Mucosa of descending colon (tissue), 3 donors: ENCODE measurements at regions not wholly inside any gene's neighbourhood (a gene's known extent, or its start where the extent isn't known, plus 50 kb on each side); places are given as distances from the start of the nearest gene placed in this dataset.

Source experiments
- ATAC-seq: fragments of 200-7000 bp; cut with Tn5 transposase; one replicate; pipeline ENCODE4 v1.9.1; 2020; ENCODE audit warnings: mild to moderate bottlenecking, moderate library complexity
- DNase-seq, 3 donors: peaks; one replicate each; pipeline ENCODE4 v3.0.0-alpha.2; 2020
- H3K36me3 ChIP-seq: fragments of 200-600 bp; one replicate; pipeline ENCODE4 v1.8.0; 2021; ENCODE audit warnings: low read depth, mild to moderate bottlenecking
- H3K4me1 ChIP-seq: fragments of 200-600 bp; one replicate; pipeline ENCODE4 v1.8.0; 2021; ENCODE audit warnings: low read depth, mild to moderate bottlenecking
- H3K4me3 ChIP-seq: fragments of 200-600 bp; one replicate; pipeline ENCODE4 v1.8.0; 2021; ENCODE audit warnings: mild to moderate bottlenecking
- H3K9me3 ChIP-seq: fragments of 200-600 bp; one replicate; pipeline ENCODE4 v1.8.0; 2021; ENCODE audit warnings: mild to moderate bottlenecking
- intact Hi-C, 2 donors: fragments of 100-400 bp; cut with DNase I in 1 of 2; cut with micrococcal nuclease in 1 of 2; formaldehyde crosslinking; loops; one replicate each; pipeline versions ENCODE4 v1.11.0 to v1.11.1; 2022; cut with DNase I, micrococcal nuclease
- TF ChIP-seq, protein P1 (sequence below): fragments of 200-600 bp; IDR thresholded peaks from one replicate; pipeline ENCODE4 v1.8.0; 2022; ENCODE audit warnings: antibody characterized with exemption, mild to moderate bottlenecking
- donor health status: DM: no; HTN: no; CAD: no; lungs with moderate emphysema.
- donor health status: DM: no; HTN: no; CAD: no.
- donor health status: DM: no; HTN: yes; CAD: no.

- Histone ChIP-seq H3K9me3 (no peaks in the 10 kb centered on the region), H3K36me3 (no peaks in the 10 kb centered on the region), H3K4me3 (no peak overlapping the region), H3K4me1 (no peaks in the 10 kb centered on the region)
- intact Hi-C loops, result no loop called here
- DNase-seq (no peak), ATAC-seq (no peak)
- TF ChIP-seq, protein P1, sequence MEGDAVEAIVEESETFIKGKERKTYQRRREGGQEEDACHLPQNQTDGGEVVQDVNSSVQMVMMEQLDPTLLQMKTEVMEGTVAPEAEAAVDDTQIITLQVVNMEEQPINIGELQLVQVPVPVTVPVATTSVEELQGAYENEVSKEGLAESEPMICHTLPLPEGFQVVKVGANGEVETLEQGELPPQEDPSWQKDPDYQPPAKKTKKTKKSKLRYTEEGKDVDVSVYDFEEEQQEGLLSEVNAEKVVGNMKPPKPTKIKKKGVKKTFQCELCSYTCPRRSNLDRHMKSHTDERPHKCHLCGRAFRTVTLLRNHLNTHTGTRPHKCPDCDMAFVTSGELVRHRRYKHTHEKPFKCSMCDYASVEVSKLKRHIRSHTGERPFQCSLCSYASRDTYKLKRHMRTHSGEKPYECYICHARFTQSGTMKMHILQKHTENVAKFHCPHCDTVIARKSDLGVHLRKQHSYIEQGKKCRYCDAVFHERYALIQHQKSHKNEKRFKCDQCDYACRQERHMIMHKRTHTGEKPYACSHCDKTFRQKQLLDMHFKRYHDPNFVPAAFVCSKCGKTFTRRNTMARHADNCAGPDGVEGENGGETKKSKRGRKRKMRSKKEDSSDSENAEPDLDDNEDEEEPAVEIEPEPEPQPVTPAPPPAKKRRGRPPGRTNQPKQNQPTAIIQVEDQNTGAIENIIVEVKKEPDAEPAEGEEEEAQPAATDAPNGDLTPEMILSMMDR, result no peak
Measured at GRCh38 chr6:81553216-81553615, 199.3 kb downstream of the TENT5A start.

DNA sequence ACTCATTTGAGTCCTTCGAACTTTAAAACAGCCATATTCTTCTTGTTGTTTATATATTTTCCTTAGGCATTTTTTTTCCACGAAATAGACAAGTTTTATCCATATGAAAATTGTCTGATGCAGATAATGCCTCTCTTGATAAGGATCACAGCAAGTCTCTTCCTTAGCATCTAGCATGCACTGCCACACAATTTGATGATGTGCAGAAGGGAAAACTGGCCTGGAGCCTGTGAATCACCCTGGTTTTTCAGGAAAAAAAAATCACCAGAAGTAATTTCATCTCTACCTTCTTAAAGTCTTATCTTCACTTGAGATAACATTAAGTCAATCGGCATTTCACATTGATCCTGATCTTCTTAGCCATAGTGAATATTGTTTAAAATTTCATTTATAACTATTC lies 199.8 kb downstream of the TENT5A start:
- DNase-seq (no peak), ATAC-seq (no peak)
- Histone ChIP-seq H3K36me3 (no peaks in the 10 kb centered on the region), H3K4me1 (peaks cover 1% of the 10 kb centered on the region), H3K9me3 (no peaks in the 10 kb centered on the region), H3K4me3 (no peak overlapping the region)
- intact Hi-C loops, result no loop called here
- TF ChIP-seq, protein P1, result no peak

DNA sequence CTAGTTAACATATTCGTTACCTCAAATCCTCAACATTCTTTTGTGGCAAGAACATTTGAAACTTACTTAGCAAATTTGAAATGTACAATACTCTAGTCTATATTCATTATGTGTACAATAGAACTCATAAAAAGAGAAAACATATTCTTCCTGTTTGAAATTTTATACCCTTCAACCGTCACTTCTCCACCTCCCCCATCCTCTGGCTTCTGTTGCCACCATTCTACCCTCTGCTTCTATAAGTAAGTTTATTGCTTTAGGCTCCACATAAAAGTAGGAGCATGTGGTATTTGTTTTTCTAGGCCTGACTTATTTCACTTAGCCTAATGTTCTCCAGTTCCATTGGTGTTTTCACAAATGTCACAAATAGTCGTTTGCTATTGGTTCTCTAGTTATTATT lies 205.3 kb downstream of the TENT5A start:
- DNase-seq (peak in 1 of 3 donors; percentile 68), ATAC-seq (peak; percentile 97)
- intact Hi-C loops, result no loop called here
- Histone ChIP-seq H3K4me3 (no peak overlapping the region), H3K9me3 (no peaks in the 10 kb centered on the region), H3K4me1 (peaks cover 11% of the 10 kb centered on the region), H3K36me3 (no peaks in the 10 kb centered on the region)
- TF ChIP-seq, protein P1, result no peak

- no peak for ATAC-seq
- DNase-seq, result no peak
- Histone ChIP-seq H3K36me3 (no peaks in the 10 kb centered on the region), H3K4me3 (no peak overlapping the region), H3K4me1 (no peaks in the 10 kb centered on the region), H3K9me3 (no peaks in the 10 kb centered on the region)
- intact Hi-C loops, result no loop called here
- TF ChIP-seq, protein P1, result no peak
Measured at GRCh38 chr6:81534934-81535465, 217.5 kb downstream of the TENT5A start.

DNA sequence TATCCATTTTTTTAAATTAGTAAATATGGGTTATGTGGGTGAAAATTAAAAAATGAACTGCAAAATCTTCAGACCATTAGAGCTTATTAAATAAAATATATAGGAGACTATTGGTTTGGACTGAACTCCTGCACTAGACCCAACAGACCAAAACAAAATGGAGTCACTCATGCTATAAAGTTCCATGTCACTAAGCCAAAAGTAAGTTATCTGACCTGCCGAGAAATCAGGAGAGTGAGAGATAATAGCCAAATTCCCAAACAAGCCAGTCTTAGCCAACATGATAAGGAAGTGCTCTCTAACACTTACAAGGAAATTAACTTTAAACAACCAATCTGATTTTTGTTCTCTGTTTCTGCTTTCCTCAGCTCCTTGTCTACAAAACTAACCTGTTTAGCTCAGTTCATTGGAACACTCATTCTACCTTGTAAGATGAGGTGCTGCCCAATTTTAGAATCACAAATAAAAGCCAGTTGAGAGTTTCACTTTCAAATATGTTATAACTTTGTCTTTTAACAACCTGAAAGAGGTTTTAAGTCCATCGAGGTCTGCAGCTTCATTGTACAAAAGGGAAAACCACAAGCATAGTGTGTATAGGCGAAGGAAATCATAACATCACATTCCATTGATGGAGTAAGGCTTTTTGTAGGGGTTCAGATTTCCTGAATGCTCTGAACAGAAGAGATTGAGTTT lies 220.5 kb downstream of the TENT5A start:
- H3K4me3 ChIP-seq, result no peak overlapping the region
- no peaks in the 10 kb centered on the region for H3K9me3 ChIP-seq
- no peaks in the 10 kb centered on the region for H3K36me3 ChIP-seq
- TF ChIP-seq, protein P1, result no peak
- intact Hi-C loops, result no loop called here
- no peak for ATAC-seq
- no peaks in the 10 kb centered on the region for H3K4me1 ChIP-seq
- DNase-seq, result no peak
